ENCODE measurements at regions not wholly inside any gene's neighbourhood (a gene's known extent, or its start where the extent isn't known, plus 50 kb on each side); places are given as distances from the start of the nearest gene placed in this dataset.

GRCh38 chr15:38928431-38928830 lies 363.8 kb upstream of the RASGRP1 start:
- no peaks in the 10 kb centered on the region for H3K36me3 ChIP-seq (ENCODE audit: insufficient read depth, insufficient read length, low read length)
- H3K4me3 ChIP-seq (ENCODE audit: insufficient read length, low read depth): no peak overlapping the region
- TF ChIP-seq YY1 (IDR thresholded peaks at IDR 0.05; ENCODE audit: insufficient read depth, insufficient read length) (no peak), SUZ12 (IDR thresholded peaks at IDR 0.05; ENCODE audit: extremely low read depth, insufficient read depth, insufficient read length) (no peak), ZNF274 (IDR thresholded peaks at IDR 0.05; ENCODE audit: low read depth, low read length) (no peak)
- H3K9me3 ChIP-seq (ENCODE audit: insufficient read depth, low read length): no peaks in the 10 kb centered on the region
- H3K4me1 ChIP-seq (ENCODE audit: insufficient read depth, insufficient read length): no peaks in the 10 kb centered on the region
- no peak for DNase-seq (ENCODE audit: low read depth, low spot score)
- H3K9ac ChIP-seq (ENCODE audit: insufficient read length, low read depth): no peak overlapping the region
- no peaks in the 10 kb centered on the region for H3K27me3 ChIP-seq (ENCODE audit: insufficient read depth, insufficient read length)

GRCh38 chr15:38930851-38931572 lies 366.4 kb upstream of the RASGRP1 start:
- no peaks in the 10 kb centered on the region for H3K27me3 ChIP-seq (ENCODE audit: insufficient read depth, insufficient read length)
- H3K4me3 ChIP-seq (ENCODE audit: insufficient read length, low read depth): no peak overlapping the region
- DNase-seq (ENCODE audit: low read depth, low spot score): no peak
- H3K9ac ChIP-seq (ENCODE audit: insufficient read length, low read depth): no peak overlapping the region
- no peaks in the 10 kb centered on the region for H3K4me1 ChIP-seq (ENCODE audit: insufficient read depth, insufficient read length)
- H3K36me3 ChIP-seq (ENCODE audit: insufficient read depth, insufficient read length, low read length): no peaks in the 10 kb centered on the region
- TF ChIP-seq ZNF274 (IDR thresholded peaks at IDR 0.05; ENCODE audit: low read depth, low read length) (no peak), SUZ12 (IDR thresholded peaks at IDR 0.05; ENCODE audit: extremely low read depth, insufficient read depth, insufficient read length) (no peak)
- H3K9me3 ChIP-seq (ENCODE audit: insufficient read depth, low read length): no peaks in the 10 kb centered on the region

- H3K9ac ChIP-seq (ENCODE audit: insufficient read length, low read depth): no peak overlapping the region
- DNase-seq (ENCODE audit: low read depth, low spot score): no peak
- H3K4me3 ChIP-seq (ENCODE audit: insufficient read length, low read depth): no peak overlapping the region
- no peaks in the 10 kb centered on the region for H3K4me1 ChIP-seq (ENCODE audit: insufficient read depth, insufficient read length)
- H3K36me3 ChIP-seq (ENCODE audit: insufficient read depth, insufficient read length, low read length): no peaks in the 10 kb centered on the region
- H3K27me3 ChIP-seq (ENCODE audit: insufficient read depth, insufficient read length): no peaks in the 10 kb centered on the region
- H3K9me3 ChIP-seq (ENCODE audit: insufficient read depth, low read length): no peaks in the 10 kb centered on the region
- TF ChIP-seq SUZ12 (IDR thresholded peaks at IDR 0.05; ENCODE audit: extremely low read depth, insufficient read depth, insufficient read length): no peak
- no peak for TF ChIP-seq ZNF274 (IDR thresholded peaks at IDR 0.05; ENCODE audit: low read depth, low read length)
- TF ChIP-seq YY1 (IDR thresholded peaks at IDR 0.05; ENCODE audit: insufficient read depth, insufficient read length): no peak
Measured at GRCh38 chr15:38941399-38941953, 376.9 kb upstream of the RASGRP1 start.

GRCh38 chr15:38944536-38944935 lies 379.9 kb upstream of the RASGRP1 start:
- H3K4me3 ChIP-seq (ENCODE audit: insufficient read length, low read depth): no peak overlapping the region
- H3K9me3 ChIP-seq (ENCODE audit: insufficient read depth, low read length): no peaks in the 10 kb centered on the region
- no peak overlapping the region for H3K9ac ChIP-seq (ENCODE audit: insufficient read length, low read depth)
- no peak for DNase-seq (ENCODE audit: low read depth, low spot score)
- no peaks in the 10 kb centered on the region for H3K4me1 ChIP-seq (ENCODE audit: insufficient read depth, insufficient read length)
- H3K36me3 ChIP-seq (ENCODE audit: insufficient read depth, insufficient read length, low read length): no peaks in the 10 kb centered on the region
- TF ChIP-seq ZNF274 (IDR thresholded peaks at IDR 0.05; ENCODE audit: low read depth, low read length) (no peak), SUZ12 (IDR thresholded peaks at IDR 0.05; ENCODE audit: extremely low read depth, insufficient read depth, insufficient read length) (no peak), YY1 (IDR thresholded peaks at IDR 0.05; ENCODE audit: insufficient read depth, insufficient read length) (no peak)
- no peaks in the 10 kb centered on the region for H3K27me3 ChIP-seq (ENCODE audit: insufficient read depth, insufficient read length)

- Histone ChIP-seq H3K9ac (ENCODE audit: insufficient read length, low read depth) (no peak overlapping the region), H3K4me1 (ENCODE audit: insufficient read depth, insufficient read length) (no peaks in the 10 kb centered on the region), H3K4me3 (ENCODE audit: insufficient read length, low read depth) (no peak overlapping the region), H3K36me3 (ENCODE audit: insufficient read depth, insufficient read length, low read length) (no peaks in the 10 kb centered on the region), H3K9me3 (ENCODE audit: insufficient read depth, low read length) (no peaks in the 10 kb centered on the region), H3K27me3 (ENCODE audit: insufficient read depth, insufficient read length) (no peaks in the 10 kb centered on the region)
- no peak for DNase-seq (ENCODE audit: low read depth, low spot score)
- no peak for TF ChIP-seq YY1 (IDR thresholded peaks at IDR 0.05; ENCODE audit: insufficient read depth, insufficient read length)
- no peak for TF ChIP-seq ZNF274 (IDR thresholded peaks at IDR 0.05; ENCODE audit: low read depth, low read length)
- TF ChIP-seq SUZ12 (IDR thresholded peaks at IDR 0.05; ENCODE audit: extremely low read depth, insufficient read depth, insufficient read length): no peak
Measured at GRCh38 chr15:38945551-38946298, 381.1 kb upstream of the RASGRP1 start.

GRCh38 chr15:38954090-38954489 lies 389.5 kb upstream of the RASGRP1 start:
- Histone ChIP-seq H3K36me3 (ENCODE audit: insufficient read depth, insufficient read length, low read length) (no peaks in the 10 kb centered on the region), H3K9ac (ENCODE audit: insufficient read length, low read depth) (no peak overlapping the region), H3K4me3 (ENCODE audit: insufficient read length, low read depth) (no peak overlapping the region), H3K27me3 (ENCODE audit: insufficient read depth, insufficient read length) (no peaks in the 10 kb centered on the region), H3K9me3 (ENCODE audit: insufficient read depth, low read length) (no peaks in the 10 kb centered on the region), H3K4me1 (ENCODE audit: insufficient read depth, insufficient read length) (no peaks in the 10 kb centered on the region)
- no peak for TF ChIP-seq YY1 (IDR thresholded peaks at IDR 0.05; ENCODE audit: insufficient read depth, insufficient read length)
- TF ChIP-seq SUZ12 (IDR thresholded peaks at IDR 0.05; ENCODE audit: extremely low read depth, insufficient read depth, insufficient read length): no peak
- no peak for TF ChIP-seq ZNF274 (IDR thresholded peaks at IDR 0.05; ENCODE audit: low read depth, low read length)
- no peak for DNase-seq (ENCODE audit: low read depth, low spot score)

- no peaks in the 10 kb centered on the region for H3K36me3 ChIP-seq (ENCODE audit: insufficient read depth, insufficient read length, low read length)
- H3K27me3 ChIP-seq (ENCODE audit: insufficient read depth, insufficient read length): no peaks in the 10 kb centered on the region
- H3K9ac ChIP-seq (ENCODE audit: insufficient read length, low read depth): no peak overlapping the region
- H3K4me3 ChIP-seq (ENCODE audit: insufficient read length, low read depth): no peak overlapping the region
- TF ChIP-seq ZNF274 (IDR thresholded peaks at IDR 0.05; ENCODE audit: low read depth, low read length) (no peak), YY1 (IDR thresholded peaks at IDR 0.05; ENCODE audit: insufficient read depth, insufficient read length) (no peak), SUZ12 (IDR thresholded peaks at IDR 0.05; ENCODE audit: extremely low read depth, insufficient read depth, insufficient read length) (no peak)
- H3K9me3 ChIP-seq (ENCODE audit: insufficient read depth, low read length): no peaks in the 10 kb centered on the region
- no peak for DNase-seq (ENCODE audit: low read depth, low spot score)
- H3K4me1 ChIP-seq (ENCODE audit: insufficient read depth, insufficient read length): no peaks in the 10 kb centered on the region
Measured at GRCh38 chr15:38961456-38961855, 396.8 kb upstream of the RASGRP1 start.
